ENCODE measurements at regions not wholly inside any gene's neighbourhood (a gene's known extent, or its start where the extent isn't known, plus 50 kb on each side); places are given as distances from the start of the nearest gene placed in this dataset.

- intact Hi-C loops (cut with micrococcal nuclease; ENCODE audit: unreplicated experiment), result no loop called here
- Histone ChIP-seq H3K4me3 (ENCODE audit: low read depth, low read length, poor library complexity, severe bottlenecking) (no peak overlapping the region), H3K9me3 (ENCODE audit: low read depth, low read length, poor library complexity, severe bottlenecking) (no peaks in the 10 kb centered on the region), H3K27me3 (replicated peaks; ENCODE audit: insufficient read depth, low read depth, low read length, poor library complexity) (no peaks in the 10 kb centered on the region), H3K36me3 (ENCODE audit: insufficient read depth, low read length, poor library complexity, severe bottlenecking) (no peaks in the 10 kb centered on the region), H3K27ac (ENCODE audit: low read depth, low read length, poor library complexity, severe bottlenecking) (no peak overlapping the region), H3K4me1 (ENCODE audit: insufficient read depth, low read length, poor library complexity, severe bottlenecking) (no peaks in the 10 kb centered on the region)
- no peak for DNase-seq (ENCODE audit: low spot score)
- ChIA-PET CTCF (no interaction called here), POLR2A (ENCODE audit: low non-redundant PET) (no interaction called here)
- TF ChIP-seq EZH2 (IDR thresholded peaks at IDR 0.05; ENCODE audit: borderline replicate concordance, low read depth, low read length, poor library complexity, severe bottlenecking) (no peak), CTCF (conservative IDR thresholded peaks at IDR 0.05; ENCODE audit: low read depth, low read length) (no peak)
- no TSS peak for BruUV-seq (replicated peaks)
Measured at GRCh38 chr10:78616125-78616695, 452.6 kb upstream of the ZMIZ1 start.

GRCh38 chr10:78617115-78617514 lies 451.7 kb upstream of the ZMIZ1 start:
- no peaks in the 10 kb centered on the region for H3K9me3 ChIP-seq (ENCODE audit: low read depth, low read length, poor library complexity, severe bottlenecking)
- H3K4me1 ChIP-seq (ENCODE audit: insufficient read depth, low read length, poor library complexity, severe bottlenecking), result no peaks in the 10 kb centered on the region
- intact Hi-C loops (cut with micrococcal nuclease; ENCODE audit: unreplicated experiment), result no loop called here
- no peak overlapping the region for H3K4me3 ChIP-seq (ENCODE audit: low read depth, low read length, poor library complexity, severe bottlenecking)
- no peak for DNase-seq (ENCODE audit: low spot score)
- BruUV-seq (replicated peaks), result no TSS peak
- ChIA-PET POLR2A (ENCODE audit: low non-redundant PET) (no interaction called here), CTCF (no interaction called here)
- H3K27me3 ChIP-seq (replicated peaks; ENCODE audit: insufficient read depth, low read depth, low read length, poor library complexity), result no peaks in the 10 kb centered on the region
- H3K27ac ChIP-seq (ENCODE audit: low read depth, low read length, poor library complexity, severe bottlenecking), result no peak overlapping the region
- no peaks in the 10 kb centered on the region for H3K36me3 ChIP-seq (ENCODE audit: insufficient read depth, low read length, poor library complexity, severe bottlenecking)
- TF ChIP-seq CTCF (conservative IDR thresholded peaks at IDR 0.05; ENCODE audit: low read depth, low read length) (no peak), EZH2 (IDR thresholded peaks at IDR 0.05; ENCODE audit: borderline replicate concordance, low read depth, low read length, poor library complexity, severe bottlenecking) (no peak)

GRCh38 chr10:78617631-78618030 lies 451.1 kb upstream of the ZMIZ1 start:
- no peaks in the 10 kb centered on the region for H3K9me3 ChIP-seq (ENCODE audit: low read depth, low read length, poor library complexity, severe bottlenecking)
- no TSS peak for BruUV-seq (replicated peaks)
- TF ChIP-seq CTCF (conservative IDR thresholded peaks at IDR 0.05; ENCODE audit: low read depth, low read length), result no peak
- TF ChIP-seq EZH2 (IDR thresholded peaks at IDR 0.05; ENCODE audit: borderline replicate concordance, low read depth, low read length, poor library complexity, severe bottlenecking), result no peak
- no peak overlapping the region for H3K4me3 ChIP-seq (ENCODE audit: low read depth, low read length, poor library complexity, severe bottlenecking)
- H3K27me3 ChIP-seq (replicated peaks; ENCODE audit: insufficient read depth, low read depth, low read length, poor library complexity), result no peaks in the 10 kb centered on the region
- intact Hi-C loops (cut with micrococcal nuclease; ENCODE audit: unreplicated experiment), result no loop called here
- H3K27ac ChIP-seq (ENCODE audit: low read depth, low read length, poor library complexity, severe bottlenecking), result no peak overlapping the region
- POLR2A ChIA-PET (ENCODE audit: low non-redundant PET), result no interaction called here
- H3K4me1 ChIP-seq (ENCODE audit: insufficient read depth, low read length, poor library complexity, severe bottlenecking), result no peaks in the 10 kb centered on the region
- no peaks in the 10 kb centered on the region for H3K36me3 ChIP-seq (ENCODE audit: insufficient read depth, low read length, poor library complexity, severe bottlenecking)
- CTCF ChIA-PET, result no interaction called here
- no peak for DNase-seq (ENCODE audit: low spot score)
